HG03108 (cell line): ENCODE measurements at regions not wholly inside any gene's neighbourhood (a gene's known extent, or its start where the extent isn't known, plus 50 kb on each side); places are given as distances from the start of the nearest gene placed in this dataset.
A peak's percentile ranks its signal among the peaks of the same experiment; 100 is the strongest.
"Not testable (repeated sequence)": the region's sequence is repeated elsewhere in the genome, so short reads cannot be mapped to it uniquely, and the experiment has no call there.

ENCODE experiments used
- ATAC-seq: cut with Tn5 transposase; IDR thresholded peaks from one replicate; pipeline ENCODE4 v1.9.1; 2021; ENCODE audit warnings: moderate library complexity; ENCODE audit not compliant: unreplicated experiment

DNA sequence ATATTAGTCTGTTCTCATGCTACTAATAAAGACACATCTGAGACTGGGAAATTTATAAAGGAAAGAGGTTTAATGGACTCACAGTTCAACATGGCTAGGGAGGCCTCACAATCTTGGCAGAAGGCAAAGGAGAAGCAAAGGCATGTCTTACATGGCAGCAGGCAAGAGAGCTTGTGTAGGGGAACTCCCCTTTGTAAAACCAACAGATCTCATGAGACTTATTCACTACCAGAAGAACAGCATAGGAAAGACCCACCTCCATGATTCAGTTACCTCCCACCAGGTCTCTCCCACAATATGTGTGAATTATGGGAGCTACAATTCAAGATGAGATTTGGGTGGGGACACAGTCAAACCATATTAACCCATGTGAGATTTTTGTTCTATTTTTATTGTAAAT, 244.5 kb upstream of the TRIB2 start:
- ATAC-seq: not testable (repeated sequence)

DNA sequence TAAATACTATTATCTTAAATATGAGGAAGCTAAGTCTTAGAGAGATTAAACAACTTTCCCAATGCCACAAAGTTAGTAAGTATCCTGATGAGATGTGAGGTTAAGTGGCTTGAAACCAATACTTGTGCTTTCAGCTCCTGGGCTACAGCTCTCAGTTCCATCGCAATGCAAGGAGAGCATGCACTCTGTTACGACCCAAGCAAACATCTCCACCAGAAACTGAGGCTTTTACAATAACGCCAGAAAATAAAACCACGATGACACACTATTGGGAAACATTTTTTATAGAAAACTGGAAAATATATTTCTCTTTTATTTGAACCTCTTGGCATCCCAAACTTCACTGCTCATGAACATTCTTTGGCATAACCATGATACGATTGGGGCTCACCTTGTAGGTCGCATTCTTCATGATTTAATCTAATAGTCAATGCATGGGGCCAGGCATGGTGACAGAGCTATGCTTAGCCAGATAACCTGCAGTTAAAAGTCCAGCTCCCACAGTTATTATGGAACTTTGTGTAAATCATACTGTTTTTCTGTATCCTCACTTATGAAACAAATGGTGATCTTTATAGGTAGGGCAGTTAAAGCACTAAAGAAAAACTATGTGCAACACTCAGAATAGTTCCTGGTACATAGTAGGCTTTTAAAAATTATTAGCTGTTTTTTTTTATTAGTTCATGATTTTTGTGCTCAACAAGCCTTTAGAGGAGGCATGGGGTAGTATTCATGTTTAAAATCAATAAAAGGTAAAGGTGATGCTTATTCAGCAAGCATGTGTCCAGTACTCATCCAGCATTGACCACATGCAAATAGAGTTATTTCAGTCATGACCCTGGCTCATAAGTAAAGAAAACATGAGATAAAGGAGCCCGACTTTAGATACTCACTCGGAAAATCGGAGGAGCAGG, 238.3 kb upstream of the TRIB2 start:
- no peak for ATAC-seq

GRCh38 chr2:12479065-12479601, 237.6 kb upstream of the TRIB2 start:
- ATAC-seq: no peak

GRCh38 chr2:12484536-12485115, 232.1 kb upstream of the TRIB2 start:
- ATAC-seq: no peak

- ATAC-seq: peak; percentile 60
Observed at GRCh38 chr2:12486205-12487118, 230.3 kb upstream of the TRIB2 start.

- no peak for ATAC-seq
Observed at GRCh38 chr2:12487253-12488004, 229.3 kb upstream of the TRIB2 start.

- ATAC-seq: no peak
Observed at GRCh38 chr2:12488352-12489318, 228.1 kb upstream of the TRIB2 start.

DNA sequence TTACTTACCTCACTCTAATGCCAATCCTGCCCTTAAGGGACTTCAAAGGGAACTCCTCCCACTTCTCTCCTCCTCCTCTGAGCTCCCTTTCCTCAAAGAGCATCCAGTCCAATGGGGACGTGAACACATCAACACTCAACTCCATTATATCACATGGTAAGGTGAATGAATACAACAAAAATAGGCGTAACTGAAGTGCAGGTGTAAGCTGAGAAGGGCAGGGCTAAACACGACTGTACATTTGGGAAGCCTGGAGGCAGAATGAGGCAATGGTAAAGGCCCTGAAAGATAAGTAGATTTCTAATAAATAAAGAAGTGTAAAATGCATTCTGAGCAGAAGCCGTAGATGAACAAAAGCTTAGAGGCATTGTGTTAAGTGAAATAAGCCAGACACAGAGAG, 226.1 kb upstream of the TRIB2 start:
- ATAC-seq: no peak

DNA sequence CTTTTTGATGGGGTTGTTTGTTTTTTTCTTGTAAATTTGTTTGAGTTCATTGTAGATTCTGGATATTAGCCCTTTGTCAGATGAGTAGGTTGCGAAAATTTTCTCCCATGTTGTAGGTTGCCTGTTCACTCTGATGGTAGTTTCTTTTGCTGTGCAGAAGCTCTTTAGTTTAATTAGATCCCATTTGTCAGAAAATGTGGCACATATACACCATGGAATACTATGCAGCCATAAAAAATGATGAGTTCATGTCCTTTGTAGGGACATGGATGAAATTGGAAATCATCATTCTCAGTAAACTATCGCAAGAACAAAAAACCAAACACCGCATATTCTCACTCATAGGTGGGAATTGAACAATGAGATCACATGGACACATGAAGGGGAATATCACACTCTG, 224.4 kb upstream of the TRIB2 start:
- not testable (repeated sequence) for ATAC-seq

DNA sequence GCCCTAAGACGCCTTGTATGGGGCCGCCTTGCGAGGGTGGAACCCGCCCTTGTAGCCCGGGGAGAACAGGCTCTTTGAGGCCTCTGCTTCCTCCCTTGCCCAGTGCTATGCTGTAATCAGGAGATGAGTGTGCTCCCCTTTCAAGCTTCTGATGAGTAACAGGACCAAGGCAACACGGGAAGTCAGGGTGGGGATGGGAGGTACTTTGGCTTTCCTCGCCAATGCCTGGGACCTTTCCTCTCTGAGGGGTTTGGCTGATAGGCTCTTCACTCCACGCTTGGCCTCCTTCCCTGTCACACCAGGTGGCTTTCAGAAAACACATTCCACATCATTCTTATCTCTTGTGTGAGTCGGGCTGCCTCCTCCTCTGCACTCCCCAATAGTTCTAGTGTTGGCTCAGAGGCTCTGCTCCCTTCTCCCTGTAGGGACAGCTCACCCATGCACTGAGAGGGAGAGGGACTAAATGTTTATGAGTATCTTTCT, 223.7 kb upstream of the TRIB2 start:
- ATAC-seq: no peak

DNA sequence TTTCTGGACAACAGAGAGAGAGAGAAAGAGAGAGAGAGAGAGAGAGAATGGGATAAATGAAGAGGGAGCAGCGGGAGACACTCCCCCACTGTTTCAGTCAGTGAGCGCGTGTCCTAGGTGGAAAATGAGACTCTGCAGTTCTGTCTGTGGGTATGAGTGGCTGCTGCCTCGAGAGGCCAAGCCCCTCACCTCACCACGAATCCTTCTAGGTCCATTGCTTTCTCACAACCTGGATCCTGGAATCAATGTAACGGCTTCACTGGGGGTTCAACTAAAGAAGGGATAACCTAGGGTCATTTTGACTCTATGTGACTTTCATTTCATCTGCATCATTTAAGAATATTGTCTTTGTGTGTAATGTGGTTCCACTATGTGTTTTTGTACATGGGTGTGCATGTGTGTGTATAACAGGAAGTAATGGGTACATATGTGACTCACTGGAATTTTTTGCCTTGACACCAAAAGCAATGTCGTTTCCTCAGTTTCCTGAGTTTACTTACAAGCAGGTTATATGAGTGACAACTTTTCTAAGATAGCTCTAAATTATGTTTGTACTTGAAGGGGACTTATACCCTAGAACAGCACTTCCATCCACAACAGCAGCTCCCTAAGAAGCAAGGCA, 221.4 kb upstream of the TRIB2 start:
- no peak for ATAC-seq

DNA sequence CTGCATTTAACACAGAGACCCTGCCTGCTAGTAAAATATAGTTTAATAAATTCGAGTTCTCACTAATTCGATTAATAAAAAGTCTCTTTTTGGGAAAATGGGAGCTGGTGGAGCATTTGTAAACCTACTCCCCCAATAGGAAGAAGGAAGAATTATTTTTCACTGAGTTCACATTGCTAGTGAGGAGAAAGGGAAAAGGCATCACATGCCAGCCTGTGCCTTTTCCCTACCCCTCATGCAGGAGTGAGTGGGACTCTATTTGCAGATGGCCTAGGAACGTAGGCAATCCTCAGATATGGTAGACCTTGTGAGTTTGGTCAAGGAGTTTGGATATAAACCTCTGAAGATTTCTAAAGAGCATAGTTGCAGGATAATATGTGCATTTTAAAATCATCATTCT, 218.4 kb upstream of the TRIB2 start:
- no peak for ATAC-seq

DNA sequence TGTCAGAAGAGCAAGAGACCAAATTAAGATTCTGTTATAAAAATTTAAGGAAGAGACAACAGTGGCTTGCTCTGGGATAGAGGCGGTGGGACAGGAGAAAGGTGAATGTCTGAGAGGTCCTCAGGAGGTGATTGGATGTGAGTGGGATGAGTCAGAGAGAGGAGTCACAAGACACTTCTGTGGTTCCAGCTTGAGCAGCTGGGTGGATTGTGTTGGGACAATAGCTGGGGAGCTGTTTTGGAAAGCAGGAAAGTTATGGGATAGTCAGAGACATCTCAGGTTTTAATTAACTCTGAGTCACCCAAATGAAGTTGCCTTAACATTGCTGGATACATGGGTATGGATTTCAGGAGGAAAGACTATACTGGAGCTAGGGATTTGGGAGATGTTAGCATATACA, 218.0 kb upstream of the TRIB2 start:
- ATAC-seq: no peak

GRCh38 chr2:12500899-12501298, 215.8 kb upstream of the TRIB2 start:
- ATAC-seq: no peak

GRCh38 chr2:12501469-12502158, 215.1 kb upstream of the TRIB2 start:
- peak; percentile 89 for ATAC-seq

- no peak for ATAC-seq
Observed at GRCh38 chr2:12502759-12503158, 214.0 kb upstream of the TRIB2 start.

GRCh38 chr2:12504443-12504842, 212.3 kb upstream of the TRIB2 start:
- ATAC-seq: peak; percentile 35

GRCh38 chr2:12506846-12507245, 209.9 kb upstream of the TRIB2 start:
- ATAC-seq: no peak
